Keratinocyte (primary cell): ENCODE measurements at regions not wholly inside any gene's neighbourhood (a gene's known extent, or its start where the extent isn't known, plus 50 kb on each side); places are given as distances from the start of the nearest gene placed in this dataset.

Experiments used
- DNase-seq: peaks from one replicate; pipeline ENCODE4 v3.0.0-alpha.2; 2011; ENCODE audit warnings: low read depth, missing footprints, low spot score
- FAIRE-seq: peaks from 2 replicates; lab custom pipeline; 2011; peaks lifted over from hg19 to GRCh38; lab: Jason Lieb, UNC
- H2AFZ ChIP-seq: 2 replicates; pipeline ENCODE4 v1.6.0; 2012; ENCODE audit warnings: low read length, control low read depth, inconsistent platforms; ENCODE audit not compliant: control insufficient read depth
- H3K27ac ChIP-seq: 2 replicates; pipeline ENCODE4 v1.5.1; 2011; ENCODE audit warnings: low read length; ENCODE audit not compliant: control insufficient read depth, insufficient read depth
- H3K27me3 ChIP-seq: 3 replicates; pipeline ENCODE4 v1.6.0; 2011; ENCODE audit warnings: low read length; ENCODE audit not compliant: control insufficient read depth, insufficient read depth; ENCODE audit errors: extremely low read depth
- H3K36me3 ChIP-seq, 2 experiments: 2 replicates in 1 of 2; 3 replicates in 1 of 2; pipeline ENCODE4 v1.5.1; 2011; ENCODE audit warnings: low read length in 2 of 2, mild to moderate bottlenecking in 1 of 2; ENCODE audit not compliant: control insufficient read depth in 2 of 2, insufficient read depth in 2 of 2; ENCODE audit errors: extremely low read depth in 1 of 2
- H3K4me1 ChIP-seq: 3 replicates; pipeline ENCODE4 v1.5.1; 2011; ENCODE audit warnings: low read length; ENCODE audit not compliant: control insufficient read depth, insufficient read depth; ENCODE audit errors: extremely low read depth
- H3K4me2 ChIP-seq: 3 replicates; pipeline ENCODE4 v1.6.0; 2011; ENCODE audit warnings: low read depth, low read length; ENCODE audit not compliant: control insufficient read depth, insufficient read depth; ENCODE audit errors: extremely low read depth
- H3K4me3 ChIP-seq, 3 experiments: fragments of 200-600 bp in 1 of 3; sonication (generic) in 1 of 3; 2 replicates in 2 of 3; 3 replicates in 1 of 3; pipeline ENCODE4 v1.5.1; 2011 to 2016; ENCODE audit warnings: low read length in 3 of 3, mild to moderate bottlenecking in 3 of 3, control low read depth in 2 of 3, inconsistent platforms in 1 of 3, low read depth in 1 of 3, mixed read lengths in 1 of 3, mixed run types in 1 of 3, moderate library complexity in 1 of 3; ENCODE audit not compliant: control insufficient read depth in 2 of 3, insufficient read depth in 2 of 3; ENCODE audit errors: extremely low read depth in 1 of 3
- H3K79me2 ChIP-seq: 2 replicates; pipeline ENCODE4 v1.6.0; 2012; ENCODE audit warnings: low read length; ENCODE audit not compliant: control insufficient read depth, insufficient read depth
- H3K9ac ChIP-seq: 3 replicates; pipeline ENCODE4 v1.6.0; 2011; ENCODE audit warnings: low read length; ENCODE audit not compliant: control insufficient read depth, insufficient read depth; ENCODE audit errors: extremely low read depth
- H3K9me1 ChIP-seq: 3 replicates; pipeline ENCODE4 v1.6.0; 2011; ENCODE audit warnings: low read length; ENCODE audit not compliant: control insufficient read depth, insufficient read depth; ENCODE audit errors: extremely low read depth
- H3K9me3 ChIP-seq: 2 replicates; pipeline ENCODE4 v1.5.1; 2012; ENCODE audit warnings: low read depth, low read length; ENCODE audit not compliant: control insufficient read depth
- H4K20me1 ChIP-seq: 3 replicates; pipeline ENCODE4 v1.6.0; 2011; ENCODE audit warnings: low read length; ENCODE audit not compliant: control insufficient read depth, insufficient read depth; ENCODE audit errors: extremely low read depth
- EZH2 ChIP-seq: IDR thresholded peaks from one replicate; pipeline ENCODE4 v1.6.1; 2012; ENCODE audit warnings: inconsistent platforms, mild to moderate bottlenecking, low read length, moderate library complexity
- dilution Hi-C: fragments of 300-500 bp; cut with MboI; formaldehyde crosslinking; loops from one replicate; pipeline ENCODE4 v1.7.0; 2020; ENCODE audit warnings: low sequenced_read_pairs; ENCODE audit not compliant: extremely low pct_ligation_motif_present
- TF ChIP-seq, protein P1 (sequence below), 3 experiments: IDR thresholded peaks in 1 of 3; conservative IDR thresholded peaks in 1 of 3; optimal IDR thresholded peaks in 1 of 3; 2 replicates in 2 of 3; 3 replicates in 1 of 3; pipeline versions ENCODE3 to v1.5.1; 2011; ENCODE audit warnings: low read length in 3 of 3, mild to moderate bottlenecking in 3 of 3, moderate library complexity in 2 of 3, control low read depth in 1 of 3, inconsistent platforms in 1 of 3; ENCODE audit not compliant: insufficient read depth in 2 of 3; ENCODE audit errors: extremely low read depth in 1 of 3

DNA sequence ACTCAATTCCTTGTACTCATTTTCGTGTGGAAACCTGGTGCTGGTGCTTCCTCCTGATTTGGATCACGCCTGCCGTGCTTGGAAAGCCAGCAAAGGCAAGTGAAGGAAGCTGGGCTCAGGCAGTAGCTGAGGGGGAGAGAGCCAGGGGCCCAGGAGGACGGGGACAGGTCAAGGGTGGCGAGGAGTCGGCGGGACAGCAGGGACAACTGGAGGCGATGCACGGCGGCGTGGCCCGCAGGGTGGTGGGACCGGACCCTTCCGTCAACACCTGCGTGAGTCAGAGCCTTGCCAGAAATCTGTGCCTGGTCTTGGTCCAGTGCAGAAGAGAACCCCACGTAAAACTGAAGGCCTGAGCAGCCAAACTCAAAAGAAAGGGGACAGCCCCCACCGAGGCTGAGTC, 309.7 kb upstream of the SHH start:
- no peaks in the 10 kb centered on the region for H4K20me1 ChIP-seq

DNA sequence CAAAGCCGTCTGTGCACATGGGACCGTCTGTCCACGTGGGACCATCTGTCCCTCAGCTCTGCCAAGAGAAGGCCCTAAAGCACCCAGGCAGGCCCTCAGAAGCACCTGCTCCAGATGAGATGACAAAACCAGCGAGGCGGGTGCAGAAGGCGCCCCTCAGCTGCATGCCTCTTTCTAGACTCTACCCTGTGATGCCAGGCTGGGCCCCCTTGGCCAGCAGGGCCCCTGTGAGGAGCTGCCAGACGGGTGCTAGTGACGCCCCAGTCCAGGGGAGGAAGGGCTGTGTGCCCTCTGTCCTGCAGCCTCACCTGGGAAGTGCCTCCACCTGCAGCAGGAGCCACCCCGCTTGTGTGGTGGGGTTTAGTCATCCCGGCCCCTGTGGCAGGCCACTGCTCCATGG, 309.2 kb upstream of the SHH start:
- Histone ChIP-seq H3K79me2 (no peaks in the 10 kb centered on the region), H3K4me2 (no peak overlapping the region), H3K4me3 (no peak overlapping the region), H4K20me1 (no peaks in the 10 kb centered on the region), H3K9ac (no peak overlapping the region), H3K27me3 (no peaks in the 10 kb centered on the region), H3K36me3 (no peaks in the 10 kb centered on the region), H3K4me1 (no peaks in the 10 kb centered on the region), H2AFZ (no peak overlapping the region), H3K27ac (no peak overlapping the region), H3K9me3 (peaks cover 5% of the 10 kb centered on the region), H3K9me1 (no peaks in the 10 kb centered on the region)
- no peak for TF ChIP-seq EZH2
- TF ChIP-seq, protein P1, sequence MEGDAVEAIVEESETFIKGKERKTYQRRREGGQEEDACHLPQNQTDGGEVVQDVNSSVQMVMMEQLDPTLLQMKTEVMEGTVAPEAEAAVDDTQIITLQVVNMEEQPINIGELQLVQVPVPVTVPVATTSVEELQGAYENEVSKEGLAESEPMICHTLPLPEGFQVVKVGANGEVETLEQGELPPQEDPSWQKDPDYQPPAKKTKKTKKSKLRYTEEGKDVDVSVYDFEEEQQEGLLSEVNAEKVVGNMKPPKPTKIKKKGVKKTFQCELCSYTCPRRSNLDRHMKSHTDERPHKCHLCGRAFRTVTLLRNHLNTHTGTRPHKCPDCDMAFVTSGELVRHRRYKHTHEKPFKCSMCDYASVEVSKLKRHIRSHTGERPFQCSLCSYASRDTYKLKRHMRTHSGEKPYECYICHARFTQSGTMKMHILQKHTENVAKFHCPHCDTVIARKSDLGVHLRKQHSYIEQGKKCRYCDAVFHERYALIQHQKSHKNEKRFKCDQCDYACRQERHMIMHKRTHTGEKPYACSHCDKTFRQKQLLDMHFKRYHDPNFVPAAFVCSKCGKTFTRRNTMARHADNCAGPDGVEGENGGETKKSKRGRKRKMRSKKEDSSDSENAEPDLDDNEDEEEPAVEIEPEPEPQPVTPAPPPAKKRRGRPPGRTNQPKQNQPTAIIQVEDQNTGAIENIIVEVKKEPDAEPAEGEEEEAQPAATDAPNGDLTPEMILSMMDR (optimal IDR thresholded peaks at IDR 0.05 in 1 of 3, IDR thresholded peaks at IDR 0.05 in 1 of 3, conservative IDR thresholded peaks at IDR 0.05 in 1 of 3; ENCODE audit: extremely low read depth in 1 of 3, insufficient read depth in 2 of 3, low read length in 3 of 3), result no peak
- no peak for DNase-seq
- no peak for FAIRE-seq
- dilution Hi-C loops, result no loop called here

More for the DNA sequence above, 309.7 kb upstream of the SHH start:
- no peak for TF ChIP-seq EZH2
- TF ChIP-seq, protein P1 (optimal IDR thresholded peaks at IDR 0.05 in 1 of 3, IDR thresholded peaks at IDR 0.05 in 1 of 3, conservative IDR thresholded peaks at IDR 0.05 in 1 of 3; ENCODE audit: extremely low read depth in 1 of 3, insufficient read depth in 2 of 3, low read length in 3 of 3), result no peak
- H3K9ac ChIP-seq, result no peak overlapping the region
- H3K4me2 ChIP-seq, result no peak overlapping the region
- H3K9me1 ChIP-seq, result no peaks in the 10 kb centered on the region
- H2AFZ ChIP-seq, result no peak overlapping the region
- no peaks in the 10 kb centered on the region for H3K79me2 ChIP-seq
- H3K36me3 ChIP-seq, result no peaks in the 10 kb centered on the region
- dilution Hi-C loops, result no loop called here
- no peaks in the 10 kb centered on the region for H3K27me3 ChIP-seq
- DNase-seq, result no peak
- H3K4me1 ChIP-seq, result no peaks in the 10 kb centered on the region
- peaks cover 5% of the 10 kb centered on the region for H3K9me3 ChIP-seq
- no peak overlapping the region for H3K4me3 ChIP-seq
- FAIRE-seq, result no peak
- no peak overlapping the region for H3K27ac ChIP-seq
